Heart left ventricle (tissue), 16 donors: ENCODE measurements at regions not wholly inside any gene's neighbourhood (a gene's known extent, or its start where the extent isn't known, plus 50 kb on each side); places are given as distances from the start of the nearest gene placed in this dataset.

Source experiments
- ATAC-seq, 4 donors: fragments of 200-7000 bp; cut with Tn5 transposase; one replicate each; pipeline ENCODE4 v1.9.1; 2020 to 2022; ENCODE audit warnings: moderate library complexity in 4 of 4, mild to moderate bottlenecking in 3 of 4, moderate number of reproducible peaks in 1 of 4
- DNase-seq, 5 donors: peaks; one replicate each; pipeline ENCODE4 v3.0.0-alpha.2; 2020
- H3K27ac ChIP-seq, 12 donors: fragments of 200-600 bp; sonication (generic) in 4 of 12; one replicate each; pipeline versions ENCODE4 v1.5.0 to v1.8.0; 2016 to 2022; ENCODE audit warnings: mild to moderate bottlenecking in 2 of 12
- H3K27me3 ChIP-seq, 9 donors: fragments of 200-600 bp; sonication (generic) in 2 of 9; one replicate each; pipeline versions ENCODE4 v1.5.1 to v1.8.0; 2016 to 2022; ENCODE audit warnings: mild to moderate bottlenecking in 3 of 9
- H3K36me3 ChIP-seq, 9 donors: fragments of 200-600 bp; sonication (generic) in 2 of 9; one replicate each; pipeline versions ENCODE4 v1.5.0 to v1.8.0; 2018 to 2022; ENCODE audit warnings: mild to moderate bottlenecking in 2 of 9
- H3K4me1 ChIP-seq, 12 donors: fragments of 200-600 bp; sonication (generic) in 4 of 12; one replicate each; pipeline versions ENCODE4 v1.5.0 to v1.8.0; 2016 to 2022; ENCODE audit warnings: mild to moderate bottlenecking in 3 of 12
- H3K4me3 ChIP-seq, 12 donors: fragments of 200-600 bp; sonication (generic) in 4 of 12; one replicate each; pipeline versions ENCODE4 v1.5.0 to v1.8.0; 2017 to 2022; ENCODE audit warnings: mild to moderate bottlenecking in 9 of 12, moderate library complexity in 4 of 12
- H3K9me3 ChIP-seq, 12 donors: fragments of 200-600 bp; sonication (generic) in 4 of 12; one replicate each; pipeline versions ENCODE4 v1.5.0 to v1.8.0; 2016 to 2022; ENCODE audit warnings: mild to moderate bottlenecking in 1 of 12
- POLR2A ChIP-seq, 2 donors: fragments of 450-650 bp; IDR thresholded peaks; one replicate each; pipeline ENCODE4 v1.6.1; 2017; ENCODE audit warnings: antibody characterized with exemption in 2 of 2, mild to moderate bottlenecking in 2 of 2, moderate library complexity in 2 of 2
- WGBS, 4 donors: extraction: QIAGEN DNeasy Blood & Tissue Kit in 2 of 4; methylation state at CpG; one replicate each; pipeline versions ENCODE4 v1.1.5 to v1.1.7; 2013 to 2018; 5-methylcytosine and 5-hydroxymethylcytosine counted together
- intact Hi-C, 10 donors: fragments of 100-400 bp; cut with DNase I; formaldehyde crosslinking; loops; one replicate each; pipeline versions ENCODE4 v1.11.1 to v1.14.2; 2022
- TF ChIP-seq, protein P1 (sequence below), 12 donors: fragments of 200-600 bp; sonication (generic) in 4 of 12; IDR thresholded peaks; one replicate each; pipeline versions ENCODE4 v1.5.0 to v1.8.0; 2018 to 2022; ENCODE audit warnings: antibody characterized with exemption in 12 of 12, mild to moderate bottlenecking in 5 of 12
- donor health status: ischemic (EF 13 %, LVEDD 7.1; RV severe dilation, severe dysfunction).
- donor health status: healthy with polysubstance abuse.
- donor health status: DM: no; HTN: yes; CAD: no.
- donor health status: DM: no; HTN: no; CAD: no.
- donor health status: ischemic (EF 25% LVEDD 6.9; RV normal size, moderate dysfunction).
- donor health status: ischemic (EF 25% LVEDD 5.7; RV mildly dilated, moderate dysfunction).
- donor health status: healthy.
- donor health status: DM: yes; HTN: yes; CAD: no.
- donor health status: ischemic (EF 35%, LVEDD 5.7; RV mildly dilated, moderate dysfunction).
- donor health status: nonischemic (EF 11% LVEDD 7.7; RV severe dilation, severe dysfunction).
- donor health status: DM: yes; HTN: yes; CAD: no.
- donor health status: PGD.
- donor health status: ischemic (EF 29% LVEDD 5.4; RV normal size, mild dysfunction).
- donor health status: nonischemic (EF 23%, LVEDD 6.1; RV moderate dilation, normal function).

- no peak for ATAC-seq
- H3K36me3 ChIP-seq: no peaks in the 10 kb centered on the region
- no peak for TF ChIP-seq POLR2A (IDR thresholded peaks at IDR 0.05)
- TF ChIP-seq, protein P1, sequence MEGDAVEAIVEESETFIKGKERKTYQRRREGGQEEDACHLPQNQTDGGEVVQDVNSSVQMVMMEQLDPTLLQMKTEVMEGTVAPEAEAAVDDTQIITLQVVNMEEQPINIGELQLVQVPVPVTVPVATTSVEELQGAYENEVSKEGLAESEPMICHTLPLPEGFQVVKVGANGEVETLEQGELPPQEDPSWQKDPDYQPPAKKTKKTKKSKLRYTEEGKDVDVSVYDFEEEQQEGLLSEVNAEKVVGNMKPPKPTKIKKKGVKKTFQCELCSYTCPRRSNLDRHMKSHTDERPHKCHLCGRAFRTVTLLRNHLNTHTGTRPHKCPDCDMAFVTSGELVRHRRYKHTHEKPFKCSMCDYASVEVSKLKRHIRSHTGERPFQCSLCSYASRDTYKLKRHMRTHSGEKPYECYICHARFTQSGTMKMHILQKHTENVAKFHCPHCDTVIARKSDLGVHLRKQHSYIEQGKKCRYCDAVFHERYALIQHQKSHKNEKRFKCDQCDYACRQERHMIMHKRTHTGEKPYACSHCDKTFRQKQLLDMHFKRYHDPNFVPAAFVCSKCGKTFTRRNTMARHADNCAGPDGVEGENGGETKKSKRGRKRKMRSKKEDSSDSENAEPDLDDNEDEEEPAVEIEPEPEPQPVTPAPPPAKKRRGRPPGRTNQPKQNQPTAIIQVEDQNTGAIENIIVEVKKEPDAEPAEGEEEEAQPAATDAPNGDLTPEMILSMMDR (IDR thresholded peaks at IDR 0.05): no peak
- no peak overlapping the region for H3K27ac ChIP-seq
- no peak for DNase-seq
- H3K4me3 ChIP-seq: no peak overlapping the region
- H3K9me3 ChIP-seq: no peaks in the 10 kb centered on the region
- no peaks in the 10 kb centered on the region for H3K4me1 ChIP-seq
- intact Hi-C loops: no loop called here
- 56 to 73% (median 66%) methylated on average over 3 of the region's 3 CpGs for WGBS, 4 donors
- H3K27me3 ChIP-seq: no peaks in the 10 kb centered on the region
Observed at GRCh38 chrX:142256935-142257334, 51.8 kb upstream of the MAGEC2 start.
